Breast epithelium (tissue), 3 donors: ENCODE measurements at regions not wholly inside any gene's neighbourhood (a gene's known extent, or its start where the extent isn't known, plus 50 kb on each side); places are given as distances from the start of the nearest gene placed in this dataset.

ENCODE experiments used
- CTCF ChIP-seq, 3 donors: fragments of 450-650 bp; IDR thresholded peaks; one replicate each; pipeline ENCODE4 v1.5.1; 2016 to 2017; ENCODE audit warnings: antibody characterized with exemption in 3 of 3, mild to moderate bottlenecking in 3 of 3, moderate library complexity in 3 of 3
- POLR2AphosphoS5 ChIP-seq, 3 donors: sonication (generic); formaldehyde crosslinking; IDR thresholded peaks; one replicate each; pipeline ENCODE4 v1.6.1; 2017; ENCODE audit warnings: antibody characterized with exemption in 3 of 3

- no peak for TF ChIP-seq POLR2AphosphoS5 (IDR thresholded peaks at IDR 0.05)
- no peak for TF ChIP-seq CTCF (IDR thresholded peaks at IDR 0.05)
These were observed 637.2 kb upstream of the NUDT12 start for GRCh38 chr5:104199771-104200170.
